GM21528 (cell line): ENCODE measurements at regions not wholly inside any gene's neighbourhood (a gene's known extent, or its start where the extent isn't known, plus 50 kb on each side); places are given as distances from the start of the nearest gene placed in this dataset.

ENCODE experiments used
- ATAC-seq: cut with Tn5 transposase; IDR thresholded peaks from one replicate; pipeline ENCODE4 v1.9.1; 2021; ENCODE audit warnings: mild to moderate bottlenecking, moderate library complexity; ENCODE audit not compliant: unreplicated experiment, low FRiP score

DNA sequence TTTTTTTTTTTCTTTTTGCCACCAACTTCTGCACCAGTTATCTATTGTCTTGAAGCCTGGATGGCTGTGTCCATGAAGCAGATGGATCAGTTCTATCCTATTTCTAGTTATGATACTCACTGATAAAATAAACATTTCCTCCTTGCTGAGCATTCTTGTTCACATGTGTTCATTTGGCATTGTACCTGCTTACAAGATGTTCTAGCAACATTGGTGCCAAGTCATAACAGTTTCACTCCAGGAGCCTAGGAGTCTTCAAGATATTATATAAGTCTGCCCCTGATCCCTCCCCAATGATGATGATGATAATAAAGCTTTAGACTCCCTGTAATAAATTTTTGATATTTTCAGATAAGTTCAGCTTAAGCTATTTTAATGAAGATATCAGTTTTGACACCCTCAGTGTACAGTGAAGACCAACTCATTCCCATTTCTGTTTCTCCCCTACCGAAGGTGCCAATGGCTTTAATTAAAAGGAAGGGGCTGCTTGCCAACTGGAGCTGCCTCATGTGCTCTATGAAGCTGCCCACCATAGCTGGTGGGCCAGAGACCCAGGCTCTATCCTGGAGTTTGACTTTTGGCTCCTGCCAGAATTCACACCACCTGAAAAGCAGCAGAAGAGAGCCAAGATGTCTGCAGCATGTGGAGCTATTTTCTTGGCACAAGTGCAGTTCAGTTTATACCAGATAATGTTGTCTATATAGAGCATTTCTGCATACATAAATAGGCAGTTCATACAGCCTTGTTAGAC is 265.4 kb upstream of the TET2 start:
- ATAC-seq, result no peak

- ATAC-seq, result no peak
Observed at GRCh38 chr4:104890598-104891275, 255.9 kb upstream of the TET2 start.

- no peak for ATAC-seq
Observed at GRCh38 chr4:104896660-104897645, 249.7 kb upstream of the TET2 start.

DNA sequence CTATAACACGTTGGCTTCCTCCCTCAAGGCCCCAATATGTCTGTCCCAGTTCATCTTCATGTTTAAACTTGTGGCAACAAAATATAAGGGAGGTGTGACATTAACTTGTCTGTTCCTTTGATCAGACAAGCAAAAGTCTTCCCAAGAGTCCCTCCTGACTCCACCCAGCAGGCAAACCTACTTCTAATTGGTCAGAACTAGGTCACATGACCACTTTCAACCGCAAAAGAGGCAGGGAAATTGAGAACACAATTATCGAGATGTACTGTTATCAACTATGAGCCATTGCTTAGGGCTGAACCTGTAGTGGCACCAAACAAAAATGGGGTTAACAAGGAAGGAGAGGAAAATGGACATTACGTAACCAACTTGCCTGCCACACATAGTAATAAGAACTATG is 246.8 kb upstream of the TET2 start:
- ATAC-seq, result no peak

GRCh38 chr4:104901438-104901837 is 245.2 kb upstream of the TET2 start:
- ATAC-seq, result no peak

DNA sequence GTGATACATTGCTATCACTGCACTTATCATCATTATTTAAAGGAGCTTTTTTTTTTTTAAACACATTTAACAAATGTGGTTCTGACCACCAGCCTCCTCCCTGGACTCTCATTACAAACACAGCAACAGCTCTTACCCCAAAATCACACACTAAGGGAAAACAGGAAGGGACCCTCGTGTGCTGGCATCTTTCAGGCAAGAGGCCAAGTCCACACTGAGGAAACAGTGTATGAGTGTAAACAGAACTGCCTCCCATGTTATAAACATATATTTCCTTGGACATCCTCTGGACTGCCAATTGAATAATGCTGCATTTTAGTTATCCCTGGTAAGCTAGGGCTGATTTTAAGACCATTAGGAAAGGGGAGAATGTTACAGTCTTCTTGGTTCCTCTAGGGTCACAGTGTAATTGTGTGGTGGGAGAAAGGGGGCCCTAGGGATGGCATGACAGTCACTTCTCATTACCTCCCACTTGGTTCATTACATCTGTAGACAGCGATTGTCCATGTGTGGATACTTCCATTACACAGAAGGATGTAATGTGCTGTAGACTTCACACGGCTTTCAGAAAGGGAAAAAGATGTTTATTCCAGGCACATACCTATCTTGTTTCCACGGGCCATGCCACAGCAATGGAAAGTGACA is 244.6 kb upstream of the TET2 start:
- no peak for ATAC-seq

- ATAC-seq, result no peak
Observed at GRCh38 chr4:104905065-104905464, 241.6 kb upstream of the TET2 start.

DNA sequence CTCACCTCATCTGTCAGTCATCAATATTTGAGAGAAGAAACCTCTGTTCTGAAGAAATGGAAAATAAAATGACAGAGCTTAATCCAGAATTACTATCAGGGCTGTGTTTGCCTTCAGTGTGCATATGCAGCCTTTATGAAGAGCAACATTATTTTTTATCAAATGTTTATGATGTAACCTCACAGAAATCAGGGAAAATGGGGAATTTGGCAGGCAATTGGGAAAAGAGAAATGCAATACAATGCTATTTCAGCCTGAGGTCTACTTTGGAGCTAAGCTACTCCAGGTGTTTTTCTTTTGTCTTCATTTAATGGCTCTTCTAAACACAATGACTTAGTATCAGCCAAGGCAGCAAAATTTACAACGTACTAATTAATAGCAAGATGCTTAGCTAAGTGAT is 241.1 kb upstream of the TET2 start:
- ATAC-seq, result no peak

GRCh38 chr4:104906276-104906675 is 240.4 kb upstream of the TET2 start:
- ATAC-seq, result no peak

DNA sequence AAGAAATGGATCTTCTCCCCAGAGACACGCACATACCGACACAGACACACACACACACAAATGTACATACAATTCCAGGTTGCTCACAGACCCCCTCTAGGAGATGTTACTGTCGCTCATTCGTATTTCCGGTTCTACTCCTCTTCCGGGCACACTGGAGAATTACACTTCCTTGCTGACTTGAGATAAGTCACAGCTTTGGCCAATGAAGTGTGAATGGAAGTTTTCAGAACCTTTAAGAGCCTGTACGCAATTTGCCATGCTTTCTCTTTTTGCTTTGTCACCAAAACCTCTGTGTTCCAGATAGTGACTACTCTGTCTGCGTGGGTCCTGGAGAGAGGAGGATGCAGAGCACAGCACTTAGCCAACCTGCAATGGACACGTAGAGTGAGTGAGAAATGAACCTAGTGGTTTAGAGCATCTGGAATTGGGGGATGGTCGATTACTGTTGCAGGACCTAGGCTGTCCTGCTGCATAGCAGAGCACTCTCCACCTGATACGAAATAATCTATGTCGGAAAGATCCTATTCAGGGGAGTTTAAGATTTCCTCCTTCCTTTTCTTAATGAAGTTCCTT is 239.5 kb upstream of the TET2 start:
- no peak for ATAC-seq

GRCh38 chr4:104907991-104908390 is 238.7 kb upstream of the TET2 start:
- no peak for ATAC-seq

DNA sequence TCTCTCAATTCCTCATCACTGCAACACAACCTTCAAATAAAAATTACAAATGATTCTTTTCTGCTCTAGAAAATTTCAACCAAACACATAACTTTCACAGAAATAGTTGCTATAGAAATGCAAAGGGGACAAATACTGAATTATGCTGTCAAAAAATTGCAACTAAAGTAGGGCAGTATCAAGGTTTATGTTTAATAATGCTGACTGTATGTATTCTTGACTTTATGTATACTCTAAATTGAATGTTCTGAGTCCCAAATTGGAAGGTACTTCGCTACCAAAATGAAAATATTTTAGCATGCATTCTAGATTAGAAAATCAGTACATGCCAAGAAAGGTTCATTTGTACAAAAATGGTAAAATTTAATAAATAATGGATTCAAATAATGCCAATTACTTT is 237.3 kb upstream of the TET2 start:
- no peak for ATAC-seq

DNA sequence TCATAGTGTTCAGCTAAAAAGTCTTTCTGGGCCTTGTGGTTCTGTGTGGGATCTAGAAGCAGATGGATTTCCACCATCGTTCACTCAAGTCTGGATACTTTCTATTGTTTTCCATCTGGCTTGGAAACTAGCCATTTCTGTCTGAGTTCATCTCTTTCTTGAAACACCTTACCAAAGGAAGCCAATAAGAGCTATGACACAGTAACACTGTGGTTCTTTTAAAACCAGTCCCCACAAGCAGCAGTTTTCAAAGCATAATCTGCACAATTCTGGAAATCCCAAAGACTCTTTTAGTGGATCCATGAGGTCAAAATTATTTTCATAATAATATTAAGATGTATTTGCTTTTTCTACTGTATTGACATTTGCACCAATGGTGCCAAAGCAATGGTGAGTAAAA is 234.2 kb upstream of the TET2 start:
- no peak for ATAC-seq

GRCh38 chr4:104915373-104915772 is 231.3 kb upstream of the TET2 start:
- ATAC-seq, result no peak

DNA sequence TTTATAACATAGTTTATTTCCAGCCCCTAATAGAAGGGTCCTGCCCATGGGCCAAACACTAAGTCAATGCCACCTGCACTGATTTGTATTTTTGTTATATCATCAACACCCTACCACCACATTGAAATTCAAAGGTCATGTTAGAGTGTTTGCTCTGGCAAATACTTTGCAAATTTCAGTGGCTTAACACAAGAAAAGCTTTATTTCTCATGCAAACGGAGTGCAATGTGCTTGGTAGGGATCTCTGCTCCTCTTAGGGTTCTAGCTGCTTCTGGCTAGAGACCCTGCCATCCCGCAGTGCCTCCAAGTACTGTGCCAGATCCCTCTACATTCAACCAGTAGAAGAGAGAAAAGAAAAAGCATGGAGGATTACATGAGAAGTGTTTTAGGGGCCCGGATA is 230.8 kb upstream of the TET2 start:
- no peak for ATAC-seq

- ATAC-seq, result no peak
Observed at GRCh38 chr4:104919406-104919805, 227.3 kb upstream of the TET2 start.

- no peak for ATAC-seq
Observed at GRCh38 chr4:104930298-104930697, 216.4 kb upstream of the TET2 start.

DNA sequence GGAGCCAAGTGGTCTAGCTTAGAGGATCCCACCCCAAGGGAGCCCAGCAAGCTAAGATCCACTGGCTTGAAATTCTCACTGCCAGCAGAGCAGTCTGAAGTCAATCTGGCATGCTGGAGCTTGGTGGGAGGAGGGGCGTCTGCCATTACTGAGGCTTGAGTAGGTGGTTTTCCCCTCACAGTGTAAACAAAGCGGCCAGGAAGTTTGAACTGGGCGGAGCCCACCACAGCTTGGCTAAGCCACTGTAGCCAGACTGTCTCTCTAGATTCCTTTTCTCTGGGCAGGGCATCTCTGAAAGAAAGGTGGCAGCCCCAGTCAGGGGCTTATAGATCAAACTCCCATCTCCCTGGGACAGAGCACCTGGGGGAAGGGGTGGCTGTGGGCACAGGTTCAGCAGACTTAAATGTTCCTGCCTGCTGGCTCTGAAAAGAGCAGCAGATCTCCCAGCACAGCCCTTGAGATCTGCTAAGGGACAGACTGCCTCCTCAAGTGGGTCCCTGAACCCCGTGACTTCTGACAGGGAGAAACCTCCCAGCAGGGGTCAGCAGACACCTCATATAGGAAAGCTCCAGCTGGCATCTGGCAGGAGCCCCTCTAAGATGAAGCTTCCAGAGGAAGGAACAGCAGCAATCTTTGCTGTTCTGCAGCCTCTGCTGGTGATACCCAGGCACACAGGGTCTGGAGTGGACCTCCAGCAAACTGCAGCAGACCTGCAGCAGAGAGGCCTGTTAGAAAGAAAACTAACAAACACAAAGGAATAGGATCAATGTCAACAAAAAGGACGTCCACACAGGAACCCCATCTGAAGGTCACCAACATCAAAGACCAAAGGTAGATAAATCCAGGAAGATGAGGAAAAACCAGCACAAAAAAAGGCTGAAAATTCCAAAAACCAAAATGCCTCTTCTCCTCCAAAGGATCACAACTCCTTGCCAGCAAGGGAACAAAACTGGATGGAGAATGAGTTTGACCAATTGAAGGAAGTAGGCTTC is 215.6 kb upstream of the TET2 start:
- peak; percentile 73 for ATAC-seq

DNA sequence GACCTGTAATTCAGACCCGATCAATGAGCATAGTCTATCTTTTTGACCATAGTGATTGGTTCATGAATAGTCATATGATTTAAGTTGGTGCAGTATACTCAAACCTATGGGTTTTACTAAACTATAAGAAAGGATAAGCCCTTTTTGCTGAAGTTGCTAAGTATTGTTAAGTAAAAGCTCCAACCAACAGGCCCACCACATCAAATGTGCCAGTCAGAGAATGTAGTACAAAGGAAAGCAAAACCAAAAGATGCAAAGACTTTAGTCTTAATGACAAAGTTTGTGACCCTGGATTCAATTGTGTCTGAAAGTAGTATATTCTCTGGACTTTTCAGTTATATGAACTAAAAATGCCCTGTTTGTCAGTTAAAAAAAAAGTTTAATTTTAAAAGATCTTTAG is 208.1 kb upstream of the TET2 start:
- ATAC-seq, result no peak
